ENCODE measurements at regions not wholly inside any gene's neighbourhood (a gene's known extent, or its start where the extent isn't known, plus 50 kb on each side); places are given as distances from the start of the nearest gene placed in this dataset.

DNA sequence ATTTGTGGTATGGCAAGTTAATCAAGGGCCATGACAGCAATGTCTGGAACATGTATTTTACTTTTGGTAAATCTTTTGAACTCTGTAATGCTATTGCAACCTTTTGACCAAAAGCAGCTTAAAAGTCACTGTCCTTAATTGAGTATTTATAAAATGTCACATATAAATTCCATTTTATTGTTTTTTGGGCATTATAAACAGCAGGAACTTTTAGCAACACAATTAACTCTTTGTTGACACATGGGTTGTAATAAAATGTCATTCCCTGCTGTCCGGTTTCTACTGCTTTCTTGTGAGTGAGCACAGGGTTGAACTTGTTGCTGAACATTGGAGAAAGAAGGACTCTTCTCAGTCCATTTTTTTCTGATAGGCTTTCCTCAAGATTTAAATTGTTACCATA, 1923.1 kb downstream of the PCDH9 start:
- no peaks in the 10 kb centered on the region for H3K9me3 ChIP-seq
- H3K27ac ChIP-seq: no peak overlapping the region
- no peak overlapping the region for H3K9ac ChIP-seq (ENCODE audit: low read depth in 2 of 2, low read length in 2 of 2)
- intact Hi-C loops (cut with DNase I): no loop called here
- no peak for DNase-seq
- H3K36me3 ChIP-seq: no peaks in the 10 kb centered on the region
- no peaks in the 10 kb centered on the region for H3K27me3 ChIP-seq
- H3K4me1 ChIP-seq: no peaks in the 10 kb centered on the region
- no peak for TF ChIP-seq CTCF (IDR thresholded peaks at IDR 0.05)
- no peak overlapping the region for H3K4me3 ChIP-seq

DNA sequence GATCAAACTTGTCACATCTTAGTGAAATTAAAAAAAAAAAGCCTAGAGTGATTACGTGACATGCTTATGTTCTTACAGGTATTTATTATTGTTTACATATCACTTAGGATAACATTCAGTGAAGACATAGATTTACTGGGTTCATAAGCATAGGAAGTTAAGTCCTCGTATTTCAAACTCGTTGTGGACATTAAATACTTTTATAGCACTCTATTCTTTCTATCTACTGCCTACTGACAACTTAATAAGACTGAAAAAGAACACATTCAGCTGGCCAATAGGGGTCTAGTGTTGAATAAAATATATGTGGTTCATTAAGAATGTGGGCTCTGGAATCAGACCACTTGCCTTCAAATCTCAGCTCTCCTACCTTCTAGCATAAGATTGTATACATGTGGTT, 1927.4 kb downstream of the PCDH9 start:
- H3K36me3 ChIP-seq: no peaks in the 10 kb centered on the region
- H3K9ac ChIP-seq (ENCODE audit: low read depth in 2 of 2, low read length in 2 of 2): no peak overlapping the region
- H3K9me3 ChIP-seq: no peaks in the 10 kb centered on the region
- H3K27ac ChIP-seq: no peak overlapping the region
- intact Hi-C loops (cut with DNase I): no loop called here
- no peaks in the 10 kb centered on the region for H3K4me1 ChIP-seq
- H3K27me3 ChIP-seq: no peaks in the 10 kb centered on the region
- H3K4me3 ChIP-seq: no peak overlapping the region
- TF ChIP-seq CTCF (IDR thresholded peaks at IDR 0.05): no peak
- no peak for DNase-seq

- no peaks in the 10 kb centered on the region for H3K4me1 ChIP-seq
- no peak overlapping the region for H3K4me3 ChIP-seq
- no peaks in the 10 kb centered on the region for H3K27me3 ChIP-seq
- no peak overlapping the region for H3K9ac ChIP-seq (ENCODE audit: low read depth in 2 of 2, low read length in 2 of 2)
- no peaks in the 10 kb centered on the region for H3K9me3 ChIP-seq
- TF ChIP-seq CTCF (IDR thresholded peaks at IDR 0.05): no peak
- no peaks in the 10 kb centered on the region for H3K36me3 ChIP-seq
- DNase-seq: no peak
- no peak overlapping the region for H3K27ac ChIP-seq
- intact Hi-C loops (cut with DNase I): no loop called here
These were observed 1928.6 kb downstream of the PCDH9 start for GRCh38 chr13:65301506-65301905.

GRCh38 chr13:65300220-65300619, 1929.9 kb downstream of the PCDH9 start:
- no peak overlapping the region for H3K4me3 ChIP-seq
- intact Hi-C loops (cut with DNase I): no loop called here
- H3K9me3 ChIP-seq: no peaks in the 10 kb centered on the region
- H3K4me1 ChIP-seq: no peaks in the 10 kb centered on the region
- H3K27me3 ChIP-seq: no peaks in the 10 kb centered on the region
- no peaks in the 10 kb centered on the region for H3K36me3 ChIP-seq
- TF ChIP-seq CTCF (IDR thresholded peaks at IDR 0.05): no peak
- no peak for DNase-seq
- H3K27ac ChIP-seq: no peak overlapping the region
- H3K9ac ChIP-seq (ENCODE audit: low read depth in 2 of 2, low read length in 2 of 2): no peak overlapping the region

DNA sequence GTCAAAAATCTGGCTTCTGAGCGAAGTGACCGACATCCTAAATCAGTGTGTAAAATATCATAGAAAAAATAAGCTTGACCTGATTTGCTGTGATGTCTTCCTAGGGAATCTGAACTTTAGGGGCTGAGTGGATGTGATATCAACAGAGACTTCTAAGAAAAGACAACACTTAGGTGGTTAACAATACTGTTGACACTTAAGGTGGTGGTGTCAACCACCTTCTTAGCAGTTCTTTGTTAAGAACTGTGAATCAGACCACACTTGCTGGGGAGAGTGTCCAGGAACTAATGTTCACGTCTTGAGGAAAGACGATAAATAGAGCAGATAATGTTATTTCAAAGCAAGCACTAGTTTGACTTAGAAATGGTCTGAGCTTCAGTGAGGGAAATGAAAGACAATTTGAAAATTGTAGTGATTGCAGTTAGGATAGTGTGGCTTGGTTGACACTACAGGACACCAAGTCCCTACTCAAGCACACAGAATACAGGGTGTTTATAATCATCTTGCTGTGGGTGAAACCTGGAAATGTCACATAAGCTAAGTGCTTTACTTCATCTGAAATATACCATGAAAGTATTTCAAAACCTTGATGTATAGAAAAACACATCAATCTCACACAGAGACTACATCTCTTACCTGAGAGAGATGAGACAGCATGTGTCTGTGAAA, 1936.5 kb downstream of the PCDH9 start:
- H3K4me3 ChIP-seq: no peak overlapping the region
- H3K9me3 ChIP-seq: no peaks in the 10 kb centered on the region
- no peak overlapping the region for H3K27ac ChIP-seq
- intact Hi-C loops (cut with DNase I): no loop called here
- DNase-seq: no peak
- TF ChIP-seq CTCF (IDR thresholded peaks at IDR 0.05): no peak
- H3K36me3 ChIP-seq: no peaks in the 10 kb centered on the region
- no peaks in the 10 kb centered on the region for H3K27me3 ChIP-seq
- no peaks in the 10 kb centered on the region for H3K4me1 ChIP-seq
- H3K9ac ChIP-seq (ENCODE audit: low read depth in 2 of 2, low read length in 2 of 2): no peak overlapping the region

Measured in colonic mucosa (tissue), 4 donors.